GM12878 (cell line): ENCODE measurements at regions not wholly inside any gene's neighbourhood (a gene's known extent, or its start where the extent isn't known, plus 50 kb on each side); places are given as distances from the start of the nearest gene placed in this dataset.

Experiments
- BRCA1 ChIP-seq: IDR thresholded peaks from 2 replicates; pipeline ENCODE4 v1.6.1; 2011; ENCODE audit warnings: low read depth, low read length, improper control_type of control experiment
- CEBPB ChIP-seq, 2 experiments: fragments of 150-350 bp in 1 of 2; IDR thresholded peaks; 2 replicates each; pipeline ENCODE4 v1.6.1; 2012 to 2014; ENCODE audit warnings: low read depth in 2 of 2, low read length in 2 of 2, borderline replicate concordance in 1 of 2, inconsistent platforms in 1 of 2
- CHD2 ChIP-seq: IDR thresholded peaks from 2 replicates; pipeline ENCODE4 v1.6.1; 2011; ENCODE audit warnings: low read depth, low read length, improper control_type of control experiment, borderline replicate concordance
- CREM ChIP-seq: IDR thresholded peaks from 2 replicates; pipeline ENCODE4 v1.6.1; 2014; ENCODE audit warnings: antibody characterized with exemption, low read depth
- CTCF ChIP-seq, 3 experiments: IDR thresholded peaks in 2 of 3; conservative IDR thresholded peaks in 1 of 3; 2 replicates each; pipeline ENCODE4 v1.5.1; 2011; ENCODE audit warnings: low read depth in 3 of 3, low read length in 3 of 3, mild to moderate bottlenecking in 3 of 3, control low read depth in 2 of 3, moderate library complexity in 2 of 3, inconsistent platforms in 1 of 3, mixed read lengths in 1 of 3; ENCODE audit not compliant: control insufficient read depth in 2 of 3, insufficient read depth in 1 of 3; ENCODE audit errors: extremely low read depth in 1 of 3
- ESRRA ChIP-seq: IDR thresholded peaks from 2 replicates; pipeline ENCODE4 v1.6.1; 2012; ENCODE audit warnings: mild to moderate bottlenecking, low read length, improper control_type of control experiment
- EZH2 ChIP-seq: IDR thresholded peaks from 2 replicates; pipeline ENCODE4 v1.6.1; 2012; ENCODE audit warnings: low read depth, mild to moderate bottlenecking, control low read depth, inconsistent platforms, low read length, borderline replicate concordance; ENCODE audit not compliant: control insufficient read depth
- MLLT1 ChIP-seq: fragments of 450-650 bp; IDR thresholded peaks from 2 replicates; pipeline ENCODE4 v1.6.1; 2016; ENCODE audit warnings: mild to moderate bottlenecking
- NFXL1 ChIP-seq: fragments of 450-650 bp; IDR thresholded peaks from 2 replicates; pipeline ENCODE4 v1.6.1; 2017; ENCODE audit warnings: antibody characterized with exemption, mild to moderate bottlenecking, borderline replicate concordance
- POLR2AphosphoS2 ChIP-seq: IDR thresholded peaks from 2 replicates; pipeline ENCODE4 v1.6.1; 2011; ENCODE audit warnings: low read depth, mild to moderate bottlenecking, low read length, improper control_type of control experiment, moderate library complexity
- POLR2AphosphoS5 ChIP-seq: IDR thresholded peaks from 2 replicates; pipeline ENCODE4 v1.6.1; 2011; ENCODE audit warnings: mild to moderate bottlenecking, low read length, inconsistent platforms
- SMC3 ChIP-seq: IDR thresholded peaks from 2 replicates; pipeline ENCODE4 v1.6.1; 2011; ENCODE audit warnings: low read length, improper control_type of control experiment, borderline replicate concordance
- SP1 ChIP-seq: IDR thresholded peaks from one replicate; pipeline ENCODE4 v1.6.1; 2011; ENCODE audit warnings: low read depth, low read length

- TF ChIP-seq EZH2 (no peak), CHD2 (no peak), SP1 (no peak), MLLT1 (no peak), POLR2AphosphoS2 (no peak), CEBPB (IDR thresholded peaks at IDR 0.05; ENCODE audit: borderline replicate concordance in 1 of 2, low read depth in 2 of 2, low read length in 2 of 2) (no peak), NFXL1 (no peak), ESRRA (no peak), CREM (no peak), SMC3 (no peak), BRCA1 (no peak), POLR2AphosphoS5 (no peak), CTCF (IDR thresholded peaks at IDR 0.05 in 2 of 3, conservative IDR thresholded peaks at IDR 0.05 in 1 of 3; ENCODE audit: control insufficient read depth in 2 of 3, extremely low read depth in 1 of 3, insufficient read depth in 1 of 3, low read depth in 3 of 3, low read length in 3 of 3) (no peak)
Observed at GRCh38 chr2:220226076-220226475, 598.6 kb downstream of the SLC4A3 start.
